Psoas muscle (tissue), 7 donors: ENCODE measurements at regions not wholly inside any gene's neighbourhood (a gene's known extent, or its start where the extent isn't known, plus 50 kb on each side); places are given as distances from the start of the nearest gene placed in this dataset.

Source experiments
- ATAC-seq, 4 donors: fragments of 200-7000 bp; cut with Tn5 transposase; one replicate each; pipeline ENCODE4 v1.9.1; 2020; ENCODE audit warnings: moderate library complexity in 3 of 4, mild to moderate bottlenecking in 2 of 4
- DNase-seq, 2 donors: peaks; one replicate each; pipeline ENCODE4 v3.0.0-alpha.2; 2020
- H3K27ac ChIP-seq: fragments of 200-600 bp; one replicate; pipeline ENCODE4 v1.8.0; 2022
- H3K27me3 ChIP-seq, 3 donors: fragments of 200-600 bp in 1 of 3; one replicate each; pipeline versions ENCODE4 v1.6.1 to v1.8.0; 2013 to 2022; ENCODE audit warnings: low read length in 2 of 3, mild to moderate bottlenecking in 2 of 3, moderate library complexity in 1 of 3; ENCODE audit not compliant: insufficient read depth in 3 of 3
- H3K36me3 ChIP-seq, 2 donors: fragments of 200-600 bp in 1 of 2; one replicate each; pipeline versions ENCODE4 v1.6.1 to v1.8.0; 2013 to 2022; ENCODE audit warnings: low read depth in 1 of 2, mild to moderate bottlenecking in 1 of 2, moderate library complexity in 1 of 2; ENCODE audit not compliant: insufficient read depth in 1 of 2
- H3K4me1 ChIP-seq: fragments of 200-600 bp; one replicate; pipeline ENCODE4 v1.8.0; 2022
- H3K4me3 ChIP-seq: fragments of 200-600 bp; one replicate; pipeline ENCODE4 v1.8.0; 2022; ENCODE audit warnings: mild to moderate bottlenecking
- H3K9me3 ChIP-seq: fragments of 200-600 bp; one replicate; pipeline ENCODE4 v1.8.0; 2022
- CTCF ChIP-seq: fragments of 200-600 bp; IDR thresholded peaks from one replicate; pipeline ENCODE4 v1.8.0; 2022; ENCODE audit warnings: antibody characterized with exemption
- WGBS, 3 donors: extraction: QIAGEN DNeasy Blood & Tissue Kit; methylation state at CpG; one replicate each; pipeline versions ENCODE4 v1.1.6 to v1.1.7; 2013; 5-methylcytosine and 5-hydroxymethylcytosine counted together
- intact Hi-C, 2 donors: fragments of 100-400 bp; cut with DNase I; formaldehyde crosslinking; loops; one replicate each; pipeline versions ENCODE4 v1.11.0 to v1.14.2; 2022
- donor health status: healthy with polysubstance abuse.
- donor health status: DM: no; HTN: no; CAD: no; lungs with moderate emphysema.
- donor health status: Bipolar disorder and iron deficiency.
- donor health status: healthy.
- donor health status: DM: yes; HTN: yes; CAD: no.
- donor health status: DM: no; HTN: no; CAD: no.
- donor health status: DM: yes; HTN: yes; CAD: no.

GRCh38 chr5:61262080-61262479 is 70.0 kb upstream of the ZSWIM6 start:
- Histone ChIP-seq H3K27ac (no peak overlapping the region), H3K4me1 (no peaks in the 10 kb centered on the region), H3K27me3 (peaks cover 0 to 3% (median 0%) of the 10 kb centered on the region in 3 donors), H3K36me3 (no peaks in the 10 kb centered on the region), H3K9me3 (no peaks in the 10 kb centered on the region), H3K4me3 (no peak overlapping the region)
- intact Hi-C loops = no loop called here
- no peak for DNase-seq
- peak in 1 of 4 donors; percentile 28 for ATAC-seq
- WGBS, 3 donors = 73 to 81% (median 79%) methylated on average over 5 of the region's 5 CpGs
- no peak for TF ChIP-seq CTCF

- peaks cover 0 to 3% (median 0%) of the 10 kb centered on the region in 3 donors for H3K27me3 ChIP-seq
- no peaks in the 10 kb centered on the region for H3K9me3 ChIP-seq
- no peak overlapping the region for H3K27ac ChIP-seq
- H3K36me3 ChIP-seq = no peaks in the 10 kb centered on the region
- WGBS, 3 donors = 62 to 79% (median 73%) methylated on average over 6 of the region's 6 CpGs
- H3K4me3 ChIP-seq = no peak overlapping the region
- no peaks in the 10 kb centered on the region for H3K4me1 ChIP-seq
- intact Hi-C loops = no loop called here
- no peak for ATAC-seq
- no peak for DNase-seq
- TF ChIP-seq CTCF = no peak
Measured at GRCh38 chr5:61263072-61263471, 69.0 kb upstream of the ZSWIM6 start.

- no peak overlapping the region for H3K4me3 ChIP-seq
- H3K27me3 ChIP-seq = peaks cover 0 to 3% (median 0%) of the 10 kb centered on the region in 3 donors
- H3K4me1 ChIP-seq = no peaks in the 10 kb centered on the region
- DNase-seq (no peak), ATAC-seq (no peak)
- no peaks in the 10 kb centered on the region for H3K9me3 ChIP-seq
- H3K27ac ChIP-seq = no peak overlapping the region
- TF ChIP-seq CTCF = no peak
- intact Hi-C loops = no loop called here
- no peaks in the 10 kb centered on the region for H3K36me3 ChIP-seq
- WGBS, 3 donors = 41 to 44% (median 42%) methylated on average over 11 of the region's 11 CpGs
Measured at GRCh38 chr5:61263561-61264272, 68.3 kb upstream of the ZSWIM6 start.

- DNase-seq (no peak), ATAC-seq (no peak)
- H3K27me3 ChIP-seq = peaks cover 0 to 3% (median 0%) of the 10 kb centered on the region in 3 donors
- no peak overlapping the region for H3K27ac ChIP-seq
- TF ChIP-seq CTCF = no peak
- H3K36me3 ChIP-seq = no peaks in the 10 kb centered on the region
- 61 to 66% (median 63%) methylated on average over 4 of the region's 4 CpGs for WGBS, 3 donors
- no peak overlapping the region for H3K4me3 ChIP-seq
- H3K4me1 ChIP-seq = no peaks in the 10 kb centered on the region
- no peaks in the 10 kb centered on the region for H3K9me3 ChIP-seq
- intact Hi-C loops = no loop called here
Measured at GRCh38 chr5:61264273-61264661, 67.8 kb upstream of the ZSWIM6 start.

GRCh38 chr5:61267116-61267515 is 64.9 kb upstream of the ZSWIM6 start:
- Histone ChIP-seq H3K9me3 (no peaks in the 10 kb centered on the region), H3K4me3 (no peak overlapping the region), H3K27ac (no peak overlapping the region), H3K36me3 (no peaks in the 10 kb centered on the region), H3K27me3 (no peaks in the 10 kb centered on the region), H3K4me1 (no peaks in the 10 kb centered on the region)
- WGBS, 3 donors = 60 to 69% (median 68%) methylated on average over 4 of the region's 4 CpGs
- TF ChIP-seq CTCF = no peak
- DNase-seq = no peak
- no peak for ATAC-seq
- intact Hi-C loops = no loop called here
